ENCODE measurements at regions not wholly inside any gene's neighbourhood (a gene's known extent, or its start where the extent isn't known, plus 50 kb on each side); places are given as distances from the start of the nearest gene placed in this dataset.

DNA sequence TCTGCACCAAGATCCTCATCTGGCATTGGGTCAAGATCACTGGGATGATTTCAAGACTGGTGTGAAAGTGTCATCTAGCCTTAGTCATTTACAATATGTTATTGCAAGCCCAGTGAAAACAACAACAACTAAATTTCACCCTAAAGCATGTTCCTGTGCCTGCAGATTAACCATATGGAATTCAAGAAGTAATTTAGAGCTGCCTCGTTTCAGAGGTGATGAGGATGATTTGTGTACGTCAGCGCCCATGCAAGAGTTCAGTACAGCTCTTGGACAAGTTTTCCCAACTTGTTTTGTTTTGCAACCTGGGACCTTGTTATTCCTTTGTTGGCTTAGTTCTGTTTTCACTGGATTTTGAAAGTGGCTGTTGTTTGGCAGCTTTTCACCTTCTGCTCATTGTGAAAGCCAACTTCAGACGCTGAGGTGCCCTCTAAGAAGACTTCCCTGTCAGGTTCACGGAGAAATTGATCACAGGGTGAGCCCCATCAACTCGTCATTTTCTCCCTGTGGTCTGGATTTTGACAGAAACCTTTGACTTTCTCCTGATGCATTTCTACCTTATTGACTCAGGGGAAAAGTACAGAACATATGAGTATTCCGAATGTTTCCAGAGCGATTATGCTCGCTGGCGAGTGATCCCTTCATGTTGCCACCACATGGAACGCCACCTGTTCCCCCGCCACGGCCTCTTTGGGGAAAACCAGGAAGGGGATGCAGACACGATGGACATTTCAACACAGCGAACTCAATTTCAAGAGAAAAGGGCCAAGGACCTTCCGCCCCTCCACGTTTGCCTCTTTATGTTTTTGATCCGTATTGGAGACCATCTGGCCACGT lies 85.6 kb downstream of the FOXL1 start:
- no peak overlapping the region for H3K4me3 ChIP-seq (ENCODE audit: low read depth, low read length)
- no peak for DNase-seq (ENCODE audit: low read depth)
- no peak for TF ChIP-seq CTCF (IDR thresholded peaks at IDR 0.05; ENCODE audit: insufficient read depth, low read depth, low read length, missing control alignments)

DNA sequence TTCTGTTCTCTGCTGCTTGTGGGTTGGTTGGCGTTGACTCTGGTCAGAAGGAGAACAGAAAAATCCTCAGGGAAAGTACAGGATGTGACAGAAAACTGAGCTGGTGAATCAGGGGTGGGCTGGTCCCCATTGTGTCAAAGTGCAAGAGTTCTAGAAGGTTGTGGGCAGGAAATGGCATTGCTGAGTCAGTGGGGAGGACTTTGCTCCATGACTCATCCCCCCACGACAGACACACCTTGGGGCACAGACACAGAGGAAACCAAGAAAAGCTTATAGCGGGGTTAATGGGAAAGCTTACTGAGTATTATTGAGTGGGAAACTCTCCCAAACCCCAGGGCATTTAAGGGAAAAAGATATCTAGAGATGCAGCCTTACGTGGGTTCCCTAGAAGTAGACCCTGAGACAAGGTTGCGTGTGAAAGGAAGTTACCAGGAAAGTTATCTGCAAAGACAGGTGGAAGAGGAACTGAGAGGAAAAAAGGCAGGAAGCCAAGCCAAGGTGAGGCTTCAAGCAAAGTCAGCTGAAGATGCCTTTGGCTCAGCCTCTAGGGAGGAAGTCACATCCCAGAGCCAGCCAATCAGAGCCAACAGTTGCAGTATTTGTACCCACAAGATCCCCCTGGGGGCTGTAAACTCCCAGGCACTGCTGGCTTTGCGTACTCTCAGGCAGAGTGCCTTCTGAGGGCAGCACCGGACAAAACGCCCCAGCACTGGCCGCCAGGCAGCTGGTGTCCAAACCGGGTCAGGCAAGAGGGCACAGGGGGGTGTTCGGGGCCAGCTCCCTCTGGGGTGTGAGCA lies 86.4 kb downstream of the FOXL1 start:
- TF ChIP-seq CTCF (IDR thresholded peaks at IDR 0.05; ENCODE audit: insufficient read depth, low read depth, low read length, missing control alignments) = no peak
- DNase-seq (ENCODE audit: low read depth) = peak; percentile 70
- no peak overlapping the region for H3K4me3 ChIP-seq (ENCODE audit: low read depth, low read length)

GRCh38 chr16:86665319-86665675 lies 86.9 kb downstream of the FOXL1 start:
- DNase-seq (ENCODE audit: low read depth) = no peak
- TF ChIP-seq CTCF (IDR thresholded peaks at IDR 0.05; ENCODE audit: insufficient read depth, low read depth, low read length, missing control alignments) = no peak
- H3K4me3 ChIP-seq (ENCODE audit: low read depth, low read length) = no peak overlapping the region

DNA sequence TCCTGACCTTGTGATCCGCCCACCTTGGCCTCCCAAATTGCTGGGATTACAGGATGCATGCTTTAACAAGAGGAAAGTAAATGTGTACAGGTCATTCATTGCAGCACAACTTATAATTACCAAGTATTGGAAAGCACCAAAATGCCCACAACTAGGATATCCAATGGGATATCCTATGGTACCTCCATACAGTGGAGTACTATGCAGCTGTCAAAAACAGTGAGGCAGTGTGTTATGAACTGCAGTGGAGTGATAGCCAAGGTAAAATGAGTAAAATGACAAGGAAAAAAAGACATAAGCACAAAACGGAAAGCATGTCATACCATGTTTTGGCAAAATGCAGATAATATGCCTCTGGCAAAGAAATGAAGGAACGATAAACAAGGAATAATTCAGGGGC lies 87.6 kb downstream of the FOXL1 start:
- no peak for DNase-seq (ENCODE audit: low read depth)
- no peak overlapping the region for H3K4me3 ChIP-seq (ENCODE audit: low read depth, low read length)
- TF ChIP-seq CTCF (IDR thresholded peaks at IDR 0.05; ENCODE audit: insufficient read depth, low read depth, low read length, missing control alignments) = no peak

- H3K4me3 ChIP-seq (ENCODE audit: low read depth, low read length) = no peak overlapping the region
- no peak for TF ChIP-seq CTCF (IDR thresholded peaks at IDR 0.05; ENCODE audit: insufficient read depth, low read depth, low read length, missing control alignments)
- no peak for DNase-seq (ENCODE audit: low read depth)
These were observed 88.7 kb downstream of the FOXL1 start for GRCh38 chr16:86667035-86667434.

DNA sequence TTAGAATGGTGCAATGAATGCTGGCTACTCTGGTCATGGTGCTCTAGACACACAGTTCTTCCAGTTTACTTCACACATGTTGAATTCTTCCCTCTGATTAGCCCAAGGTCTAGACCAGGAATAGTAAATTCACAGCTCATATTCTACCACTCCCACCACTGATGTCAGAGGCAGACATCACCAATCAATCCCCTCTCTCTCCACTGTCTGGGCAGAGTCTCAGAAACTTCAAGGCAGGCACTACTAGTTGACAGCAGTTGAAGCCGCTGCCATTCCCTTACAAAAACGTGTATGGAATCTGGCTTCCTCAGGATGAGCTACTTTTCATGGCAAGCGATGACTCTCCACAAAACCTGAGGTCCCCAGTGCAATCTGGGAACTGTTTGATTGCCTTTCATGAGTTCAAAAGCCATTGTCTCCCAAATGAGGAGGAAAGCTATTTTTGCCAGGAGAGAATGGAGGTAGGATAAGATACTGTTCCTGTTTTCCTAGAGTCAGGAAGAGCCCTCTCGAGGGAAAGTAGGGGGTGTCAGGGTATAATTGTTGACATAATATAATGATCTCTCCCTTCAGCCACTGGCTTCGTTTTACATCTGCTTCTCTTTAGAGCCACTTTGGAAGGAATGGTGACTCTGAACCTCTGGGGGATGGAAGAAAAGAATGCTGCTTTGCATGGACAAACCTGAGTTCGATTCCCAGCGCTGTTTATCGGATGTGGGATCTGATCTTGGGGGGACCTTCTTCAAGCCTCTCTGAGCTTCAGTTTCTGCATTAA lies 90.0 kb downstream of the FOXL1 start:
- DNase-seq (ENCODE audit: low read depth) = no peak
- H3K4me3 ChIP-seq (ENCODE audit: low read depth, low read length) = no peak overlapping the region
- TF ChIP-seq CTCF (IDR thresholded peaks at IDR 0.05; ENCODE audit: insufficient read depth, low read depth, low read length, missing control alignments) = no peak

Measured in GM12865 (cell line).